CD4-positive, alpha-beta T cell treated with Interleukin-21 for 1 hour (primary cell): ENCODE measurements at regions not wholly inside any gene's neighbourhood (a gene's known extent, or its start where the extent isn't known, plus 50 kb on each side); places are given as distances from the start of the nearest gene placed in this dataset.
"Not testable (repeated sequence)": the region's sequence is repeated elsewhere in the genome, so short reads cannot be mapped to it uniquely, and the experiment has no call there.

Source experiments
- DNase-seq: peaks from one replicate; pipeline ENCODE4 v3.0.0-alpha.2; 2020

DNA sequence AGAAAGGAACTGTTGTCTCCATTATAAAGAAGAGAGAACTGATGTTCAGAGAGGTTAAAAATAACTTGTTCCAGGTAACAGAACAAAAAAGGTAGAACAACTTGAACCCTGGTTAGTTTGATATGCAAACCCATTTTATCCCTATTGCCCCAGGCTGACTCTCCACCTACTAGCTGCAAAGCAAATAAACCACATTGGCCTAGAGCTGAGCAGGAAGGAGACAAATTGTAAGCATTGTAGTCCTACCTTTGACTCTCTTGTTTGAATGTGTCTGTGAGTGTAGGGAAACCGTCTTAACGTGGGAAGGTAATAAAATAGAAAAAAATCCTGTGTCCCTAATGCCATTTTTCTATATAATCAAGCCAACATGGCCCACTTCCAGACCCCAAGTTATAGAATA is 126.4 kb downstream of the CCER1 start:
- no peak for DNase-seq

DNA sequence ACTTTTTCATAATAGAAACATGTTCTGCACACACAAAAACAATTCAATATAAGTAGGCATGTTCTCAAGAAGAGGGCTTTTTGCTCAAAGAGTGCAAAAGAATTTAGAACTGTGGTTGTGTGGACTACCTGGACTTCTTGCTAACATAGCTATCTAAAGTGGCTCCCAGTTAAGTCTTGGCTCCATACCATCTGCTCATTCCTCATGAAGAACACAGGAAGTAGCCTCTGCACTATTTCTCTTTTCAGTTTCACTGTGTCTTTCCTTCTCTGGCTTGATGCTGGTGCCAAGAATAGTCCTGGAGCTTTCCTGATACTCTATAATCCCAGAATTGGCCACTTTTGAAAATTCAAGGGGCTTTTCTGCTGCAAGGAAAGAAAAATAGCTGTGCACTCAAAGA is 127.4 kb downstream of the CCER1 start:
- DNase-seq: no peak

DNA sequence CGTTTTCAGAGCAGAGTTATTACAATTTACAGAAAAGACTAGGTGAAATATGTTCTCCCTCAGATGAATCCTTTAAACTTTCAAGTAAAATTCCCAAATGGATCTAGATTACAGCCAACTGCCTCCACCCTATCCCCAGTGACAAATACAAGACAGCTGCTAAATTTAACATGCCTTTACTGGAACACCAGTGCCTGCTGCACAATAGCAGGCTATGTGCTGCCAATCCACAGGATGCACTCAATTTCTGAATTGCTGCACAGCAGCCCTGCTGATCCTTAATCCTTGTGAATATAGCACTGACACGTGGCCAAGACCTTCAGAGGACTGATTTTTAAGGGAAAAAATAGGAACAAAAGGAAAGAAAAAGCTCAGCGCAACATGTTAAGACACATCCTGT is 128.9 kb downstream of the CCER1 start:
- no peak for DNase-seq

DNA sequence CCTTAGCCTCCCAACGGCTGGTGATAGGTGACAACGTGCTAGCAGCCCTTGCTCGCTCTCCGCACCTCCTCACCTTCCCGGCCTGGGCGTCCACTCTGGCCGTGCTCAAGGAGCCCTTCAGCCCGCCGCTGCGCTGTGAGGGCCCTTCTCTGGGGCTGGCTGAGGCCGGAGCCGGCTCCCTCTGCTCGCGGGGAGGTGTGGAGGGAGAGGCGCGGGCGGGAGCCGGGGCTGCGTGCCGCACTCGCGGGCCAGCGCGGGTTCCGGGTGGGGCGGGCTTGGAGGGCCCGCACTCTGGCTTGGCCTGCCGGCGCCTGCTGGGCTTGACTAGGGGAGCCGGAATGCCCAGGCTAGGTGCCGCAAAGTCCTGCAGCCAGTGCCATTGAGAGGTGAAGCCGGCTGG is 131.1 kb downstream of the CCER1 start:
- DNase-seq: no peak

DNA sequence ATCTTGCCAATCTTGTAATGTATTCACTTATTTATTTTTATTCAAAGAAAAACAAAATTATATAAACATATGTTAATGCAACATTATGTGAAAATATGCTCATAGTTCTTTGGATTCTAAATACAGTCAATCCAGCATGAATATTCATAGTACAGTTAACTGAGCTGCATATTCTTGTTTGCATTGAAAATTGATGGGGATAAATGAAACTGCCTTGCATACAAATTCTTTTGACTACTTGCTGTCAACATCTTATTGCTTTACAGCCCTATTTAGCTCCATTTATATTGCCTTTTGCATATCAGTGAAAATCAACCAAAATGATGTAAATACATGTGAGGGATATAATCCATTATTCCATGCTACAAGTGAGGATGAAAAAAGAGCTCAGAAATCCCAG is 135.3 kb downstream of the CCER1 start:
- no peak for DNase-seq

DNA sequence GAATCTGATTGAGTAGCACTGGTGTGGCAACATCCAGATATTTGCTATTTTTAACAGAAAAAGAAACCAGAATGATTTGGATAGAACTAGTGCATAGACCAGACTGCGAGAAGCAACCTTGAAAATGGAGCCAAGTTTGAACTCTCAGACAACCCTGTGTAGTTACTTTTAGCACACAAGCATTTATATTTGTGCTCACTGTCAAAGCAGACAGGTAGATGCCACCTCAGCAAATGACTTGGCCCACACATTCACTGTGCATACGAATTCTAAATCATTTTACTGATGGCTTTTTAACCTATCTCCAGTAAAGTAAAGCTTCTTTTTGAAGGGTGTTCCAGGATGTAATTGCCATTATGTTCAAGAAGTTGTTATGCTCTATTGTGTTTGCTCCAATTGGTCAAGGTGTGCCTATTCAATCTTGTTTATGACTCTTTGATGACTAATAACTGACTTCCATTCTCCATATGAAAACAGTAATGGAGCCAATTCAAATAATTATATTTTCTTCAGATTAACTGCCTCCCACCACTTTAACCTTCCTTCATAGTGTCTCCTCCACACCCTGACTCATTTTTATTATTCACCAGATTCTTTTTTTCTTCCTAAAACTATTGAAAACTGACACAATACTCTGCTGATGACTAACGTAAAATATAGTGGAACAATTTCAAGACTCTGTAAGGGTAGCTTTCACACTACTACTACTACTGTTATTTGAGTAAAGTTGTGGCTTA is 138.5 kb downstream of the CCER1 start:
- no peak for DNase-seq

DNA sequence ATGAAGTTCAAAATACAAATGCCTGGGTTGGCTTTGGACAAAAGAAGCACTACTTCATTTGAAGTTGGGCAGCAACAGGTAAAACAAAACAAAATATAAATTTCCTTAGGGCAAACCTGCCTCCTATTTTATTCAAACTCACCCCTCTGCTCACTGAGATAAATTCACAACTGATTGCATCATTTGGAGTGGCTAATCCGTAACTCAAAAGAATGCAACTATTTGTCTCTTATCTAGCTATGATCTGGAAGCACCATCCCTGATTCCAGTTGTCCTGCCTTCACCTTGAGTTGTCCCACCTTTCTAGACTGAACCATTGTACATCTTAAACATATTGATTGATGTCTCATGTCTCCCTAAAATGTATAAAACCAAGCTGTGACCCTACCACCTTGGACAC is 145.0 kb downstream of the CCER1 start:
- no peak for DNase-seq

DNA sequence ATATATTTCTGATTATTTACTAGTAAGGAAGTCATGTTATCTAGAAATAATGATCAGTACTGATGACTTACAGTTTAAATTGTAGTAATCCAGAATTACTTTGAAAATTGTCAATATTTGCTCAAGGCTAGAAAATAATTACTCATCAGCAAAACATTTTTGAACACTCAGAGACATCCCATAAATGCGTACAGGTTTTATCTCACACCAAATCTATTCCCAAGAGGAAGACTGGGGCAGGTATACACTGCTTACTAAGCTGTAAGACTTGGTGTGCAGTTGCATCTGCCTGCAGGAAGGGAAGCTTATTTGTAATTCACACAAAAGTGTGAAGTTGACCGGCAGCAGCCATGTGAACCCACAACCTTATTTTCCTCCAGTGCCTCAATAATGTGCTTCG is 146.4 kb downstream of the CCER1 start:
- DNase-seq: no peak

DNA sequence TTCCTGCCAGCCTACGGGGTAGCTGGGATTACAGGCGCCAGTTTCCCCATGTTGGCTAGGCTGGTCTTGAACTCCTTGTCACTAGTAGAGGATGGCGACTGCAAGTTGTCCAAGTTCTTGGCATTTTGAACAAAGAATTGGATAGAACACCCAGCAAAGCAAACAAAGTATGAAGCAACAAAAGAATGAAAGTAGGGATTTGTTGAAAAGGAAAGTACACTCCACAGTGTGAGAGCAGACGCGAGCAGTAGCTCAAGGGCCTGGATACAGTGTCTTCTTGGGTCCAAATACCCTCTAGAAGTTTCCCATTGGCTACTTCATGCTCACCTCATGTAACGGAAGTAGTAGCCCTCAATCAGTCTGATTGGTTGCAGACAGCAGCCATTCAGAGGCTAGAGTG is 152.2 kb downstream of the CCER1 start:
- no peak for DNase-seq

DNA sequence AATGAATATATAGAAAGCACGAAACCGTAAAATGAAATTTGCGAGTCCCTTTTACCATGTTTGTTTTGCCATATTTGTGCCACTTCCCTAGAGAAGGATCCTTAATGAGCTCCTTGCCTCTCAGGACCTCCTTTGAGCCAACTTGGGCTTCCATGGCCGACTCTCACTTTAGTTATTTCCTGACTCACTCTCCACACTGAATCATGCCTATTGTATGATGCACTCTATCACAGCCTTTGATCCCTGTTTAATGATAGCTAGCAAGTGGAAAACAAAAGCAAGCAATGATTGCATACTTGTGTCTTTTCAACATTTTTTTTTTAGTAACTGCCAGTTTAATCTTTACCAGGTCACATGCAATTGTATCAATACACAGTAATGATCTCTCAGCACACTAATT is 153.2 kb downstream of the CCER1 start:
- DNase-seq: no peak

DNA sequence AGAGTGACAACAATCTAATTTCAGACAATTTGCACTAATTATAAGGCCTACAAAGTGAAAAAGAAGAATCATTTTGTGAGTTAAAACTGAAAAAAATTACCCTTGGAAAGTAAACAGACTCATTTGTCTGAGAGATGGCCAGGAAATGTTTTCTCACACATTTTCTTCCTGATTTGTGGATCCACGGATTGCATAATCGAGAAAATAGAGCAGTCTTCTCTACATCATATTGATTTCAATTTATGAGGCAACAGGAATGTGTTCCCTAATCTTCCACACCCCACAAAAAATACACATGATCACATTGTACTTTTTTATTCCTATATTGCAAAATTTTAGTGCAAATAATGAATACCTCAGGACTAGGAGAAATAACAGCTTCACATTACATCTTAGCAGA is 160.8 kb downstream of the CCER1 start:
- DNase-seq: no peak

DNA sequence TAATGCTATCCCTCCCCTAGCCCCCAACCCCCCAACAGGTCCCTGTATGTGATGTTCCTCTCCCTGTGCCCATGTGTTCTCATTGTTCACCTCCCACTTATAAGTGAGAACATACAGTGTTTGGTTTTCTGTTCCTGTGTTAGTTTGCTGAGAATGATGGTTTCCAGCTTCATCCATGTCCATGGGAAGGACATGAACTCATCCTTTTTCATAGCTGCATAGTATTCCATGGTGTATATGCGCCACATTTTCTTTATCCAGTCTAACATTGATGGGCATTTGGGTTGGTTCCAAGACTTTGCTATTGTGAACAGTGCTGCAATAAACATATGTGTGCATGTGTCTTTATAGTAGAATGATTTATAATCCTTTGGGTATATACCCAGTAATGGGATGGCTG is 162.3 kb downstream of the CCER1 start:
- not testable (repeated sequence) for DNase-seq

DNA sequence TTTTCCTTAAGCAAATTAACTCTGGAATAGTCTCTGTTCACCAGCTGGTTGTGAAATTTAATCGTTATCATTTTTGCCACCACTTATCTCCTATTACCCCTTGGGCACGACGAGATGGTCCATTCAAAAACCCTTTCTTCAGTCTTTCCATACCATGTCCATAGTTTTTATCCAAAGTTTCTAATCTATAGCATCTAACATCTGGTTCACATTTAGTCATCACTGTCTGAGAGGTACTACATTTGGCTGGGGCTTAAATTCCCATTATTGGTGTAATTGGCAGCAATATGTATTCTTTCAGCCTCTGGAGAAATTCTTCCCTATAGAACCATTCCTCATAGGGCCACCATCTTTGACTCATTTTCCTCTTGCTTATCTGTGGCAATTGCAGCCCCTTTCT is 163.5 kb downstream of the CCER1 start:
- DNase-seq: no peak

DNA sequence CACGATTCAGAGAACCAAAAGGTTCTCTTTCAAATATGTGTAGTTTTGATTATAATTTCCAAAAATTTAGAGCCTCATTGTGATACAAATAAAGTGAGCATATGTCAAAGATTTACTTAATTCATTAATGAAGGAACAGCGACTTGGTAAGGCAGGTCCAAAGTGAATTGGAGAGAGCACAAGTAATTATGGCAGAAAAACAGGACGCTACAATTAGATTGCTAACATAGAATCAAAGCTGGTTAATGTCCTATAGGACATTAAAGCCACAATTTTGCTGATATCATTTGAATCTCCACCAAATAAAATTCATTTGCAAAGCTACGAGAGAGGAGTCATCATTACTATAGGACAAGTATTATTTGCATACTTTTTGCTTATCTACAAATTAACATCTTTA is 164.2 kb downstream of the CCER1 start:
- no peak for DNase-seq

DNA sequence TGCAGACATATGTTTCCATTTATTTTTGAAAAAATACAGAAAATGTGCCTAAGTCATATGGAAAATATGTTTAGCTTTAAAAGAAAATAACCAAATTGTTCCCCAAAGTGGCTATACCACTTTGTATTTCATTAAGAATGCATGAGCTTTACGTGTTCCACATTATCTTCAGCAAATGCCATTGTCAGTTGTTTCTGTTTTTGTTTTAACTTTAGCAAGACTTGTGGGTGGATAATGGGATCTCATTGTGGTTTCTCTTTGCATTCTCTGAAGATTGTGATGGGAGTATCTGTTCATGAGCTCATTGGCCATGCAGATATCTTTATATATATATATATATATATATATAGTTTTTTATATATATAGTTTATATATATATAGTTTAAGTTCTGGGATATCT is 181.5 kb downstream of the CCER1 start:
- DNase-seq: no peak

DNA sequence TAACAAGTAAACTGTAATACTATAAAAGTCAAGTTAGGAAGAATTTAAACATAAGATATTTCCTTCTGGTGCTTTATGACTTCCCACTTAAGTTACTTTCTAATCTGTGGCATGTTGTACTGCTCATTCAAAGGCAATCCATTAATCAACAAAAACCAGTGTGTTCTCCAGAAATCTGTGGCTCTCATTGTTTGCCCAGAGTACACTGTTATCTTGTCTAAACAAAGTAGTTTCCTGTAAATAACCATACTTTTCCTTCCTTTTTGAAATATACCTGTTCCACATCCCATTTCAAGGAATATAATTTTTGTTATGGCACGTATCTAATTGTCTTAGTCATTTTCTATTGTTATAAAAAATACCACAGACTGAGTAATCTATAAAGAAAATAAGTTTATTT is 184.1 kb downstream of the CCER1 start:
- no peak for DNase-seq

DNA sequence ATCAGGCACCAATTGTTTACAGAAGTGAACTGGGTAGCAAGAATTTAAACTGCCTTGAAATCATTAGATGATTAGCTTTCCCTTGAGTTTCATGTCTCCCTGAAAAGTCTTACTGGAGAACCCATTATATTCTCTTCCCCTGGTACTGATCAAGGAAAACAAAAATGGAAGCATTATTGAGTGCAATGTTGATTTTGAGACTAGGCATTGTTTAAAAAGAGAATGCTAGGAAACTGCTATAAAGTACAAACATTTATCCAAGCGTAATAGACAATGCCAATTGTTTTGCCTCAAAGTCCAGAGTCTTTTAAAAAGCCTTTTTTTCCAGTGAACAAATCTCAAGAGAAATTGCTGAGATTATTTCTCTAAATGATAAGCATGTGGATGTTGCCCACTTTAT is 197.0 kb downstream of the CCER1 start:
- no peak for DNase-seq

DNA sequence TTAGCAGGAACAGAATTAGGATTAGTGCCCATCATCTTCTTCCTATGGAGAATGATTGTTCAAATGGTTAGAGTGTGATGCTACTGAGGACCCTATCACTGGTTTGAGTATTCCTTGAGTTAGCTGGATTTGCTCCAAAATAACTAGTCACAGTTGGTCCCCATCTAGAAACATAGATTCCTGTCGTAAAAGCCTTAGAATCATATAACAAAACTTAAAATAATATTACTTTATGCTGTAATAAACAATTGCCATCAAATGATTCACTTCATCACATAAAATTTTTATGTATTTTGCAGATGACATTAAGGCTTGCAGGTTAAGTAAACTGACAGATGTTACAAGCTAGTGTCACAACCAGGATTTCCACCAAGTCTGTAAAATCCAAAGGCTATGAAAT is 209.8 kb downstream of the CCER1 start:
- DNase-seq: no peak

DNA sequence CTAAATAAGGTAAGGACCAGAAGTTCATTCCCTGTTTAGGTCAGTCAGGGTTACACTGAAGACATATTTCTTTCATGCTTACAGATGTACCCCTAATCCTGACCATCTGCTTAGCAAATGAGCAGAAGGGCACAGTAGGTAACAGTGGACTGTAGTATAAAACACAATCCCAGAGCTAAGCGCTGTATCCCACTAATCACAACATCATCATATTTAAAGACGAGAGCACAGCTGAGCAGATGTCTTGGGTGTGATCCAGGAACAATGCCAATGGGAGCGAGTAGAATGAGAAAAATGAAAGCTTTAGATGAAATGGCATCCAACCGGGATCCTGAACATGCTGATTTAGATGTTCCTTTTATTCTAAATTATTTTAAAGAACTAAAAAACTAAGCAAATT is 213.4 kb downstream of the CCER1 start:
- no peak for DNase-seq

DNA sequence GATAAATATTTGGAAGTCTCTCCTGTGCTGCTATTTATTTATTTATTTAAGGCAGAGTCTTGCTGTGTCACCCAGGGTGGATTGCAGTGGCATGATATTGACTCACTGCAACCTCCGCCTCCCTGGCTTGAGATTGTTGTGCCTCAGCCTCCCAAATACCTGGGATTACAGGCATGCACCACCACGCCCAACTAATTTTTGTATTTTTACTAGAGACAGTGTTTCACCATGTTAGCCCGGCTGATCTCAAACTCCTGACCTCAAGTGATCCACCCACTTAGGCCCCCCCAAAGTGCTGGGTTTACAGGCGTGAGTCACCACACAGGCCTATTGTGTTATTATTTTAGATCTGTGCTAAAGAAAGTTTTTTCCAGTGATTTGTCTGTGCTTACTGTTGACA is 225.2 kb downstream of the CCER1 start:
- DNase-seq: no peak

DNA sequence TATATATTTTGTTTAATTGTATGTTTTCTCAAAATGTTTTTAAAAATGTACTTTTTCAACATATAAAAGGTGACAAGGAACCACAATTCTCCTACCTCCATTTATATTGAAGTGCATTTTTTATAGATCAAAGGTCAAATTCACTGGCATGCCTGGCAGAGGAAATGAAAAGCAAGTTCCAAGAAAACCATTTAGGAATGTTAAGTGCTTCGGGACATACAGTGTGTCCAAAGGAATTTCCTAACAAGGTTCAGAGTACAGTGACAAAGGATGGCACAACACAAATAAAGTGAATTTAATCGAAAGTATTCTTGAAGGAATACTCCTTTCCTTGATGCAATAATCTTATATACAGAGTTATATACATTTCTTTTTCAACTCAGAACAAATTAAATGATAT is 242.3 kb downstream of the CCER1 start:
- DNase-seq: no peak

DNA sequence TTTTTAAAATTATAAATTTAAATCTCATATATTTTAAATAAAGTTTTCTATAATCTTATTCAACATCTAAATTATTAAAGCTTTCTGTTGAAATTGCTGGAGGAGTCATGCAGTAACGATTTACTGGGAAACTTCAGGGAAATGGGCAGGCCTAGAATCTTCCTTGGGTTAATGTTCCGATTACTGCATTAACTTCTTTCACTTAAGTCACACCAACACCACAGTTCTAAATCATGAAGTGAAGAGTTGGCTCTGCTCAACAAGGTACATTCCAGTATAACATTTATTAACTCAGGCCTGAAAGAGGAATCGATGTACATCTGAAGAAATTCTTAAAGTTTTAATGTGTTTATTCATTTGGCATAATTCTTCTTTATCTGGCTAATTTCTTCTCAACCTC is 244.3 kb downstream of the CCER1 start:
- DNase-seq: no peak

DNA sequence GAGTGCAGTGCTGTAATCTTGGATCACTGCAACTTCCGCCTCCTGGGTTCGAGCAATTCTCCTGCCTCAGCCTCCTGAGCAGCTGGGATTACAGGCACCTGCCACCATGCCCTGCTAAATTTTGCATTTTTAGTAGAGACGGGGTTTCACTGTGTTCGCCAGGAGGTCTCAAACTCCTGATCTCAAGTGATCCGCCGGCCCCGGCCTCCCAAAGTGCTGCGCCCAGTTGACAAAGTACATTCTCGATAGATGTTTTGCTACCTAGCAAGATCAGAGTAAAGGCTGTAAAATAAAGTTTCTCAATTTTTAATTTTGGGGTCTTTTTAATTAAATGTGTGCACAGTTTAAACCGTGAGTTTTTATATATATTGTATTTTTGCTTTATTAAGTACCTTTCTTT is 248.9 kb downstream of the CCER1 start:
- DNase-seq: no peak

DNA sequence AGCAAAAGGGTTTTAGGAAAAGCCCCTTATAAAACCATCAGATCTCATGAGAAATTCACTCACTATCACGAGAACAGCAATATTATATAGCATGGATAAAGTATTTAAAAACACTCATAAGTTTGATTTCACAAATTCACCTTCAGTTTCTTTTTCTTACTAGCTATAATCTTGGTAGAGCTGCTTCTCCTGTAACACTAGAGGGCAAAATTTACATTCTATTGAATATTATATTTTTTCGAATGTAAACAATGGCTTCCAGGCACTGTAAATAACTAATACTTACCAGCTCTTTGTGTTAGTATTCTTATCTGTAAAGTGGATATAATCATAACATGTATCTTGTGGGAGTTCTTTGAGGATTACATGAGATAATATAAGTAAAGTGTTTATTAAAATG is 259.6 kb downstream of the CCER1 start:
- DNase-seq: no peak

DNA sequence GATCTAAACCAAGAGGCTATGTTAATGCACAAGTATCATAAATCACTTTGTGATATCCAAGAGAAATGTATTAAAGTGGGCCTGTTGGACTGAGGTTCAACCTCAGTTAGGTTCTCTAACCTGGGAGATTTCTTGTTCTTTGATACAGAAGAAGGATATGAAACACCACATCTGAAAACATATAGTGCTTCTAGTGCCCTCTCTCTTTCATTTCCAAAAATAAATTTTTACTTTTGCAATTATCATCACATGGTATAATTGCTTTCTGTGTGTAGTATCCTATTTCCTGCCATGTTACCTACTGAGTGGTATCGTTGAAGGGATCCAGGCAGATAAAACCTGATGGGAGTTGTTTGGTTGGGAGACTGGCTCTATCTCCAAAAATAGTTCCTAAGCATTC is 264.9 kb downstream of the CCER1 start:
- DNase-seq: no peak

DNA sequence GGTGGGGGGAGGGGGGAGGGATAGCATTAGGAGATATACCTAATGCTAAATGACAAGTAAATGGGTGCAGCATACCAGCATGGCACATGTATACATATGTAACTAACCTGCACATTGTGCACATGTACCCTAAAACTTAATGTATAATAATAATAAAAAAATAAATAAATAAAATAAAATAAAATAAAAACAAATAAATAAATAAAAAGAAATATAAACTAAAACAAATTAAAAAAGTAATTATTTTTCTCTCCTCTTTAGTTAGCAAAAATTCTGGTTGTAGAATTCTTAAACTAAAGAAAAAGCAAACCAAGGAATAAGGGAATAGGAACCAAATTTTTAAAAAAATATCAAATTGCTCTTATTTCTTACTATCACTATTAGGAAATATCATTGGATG is 267.3 kb downstream of the CCER1 start:
- DNase-seq: not testable (repeated sequence)
